Sigmoid colon (tissue), 6 donors: ENCODE measurements at regions not wholly inside any gene's neighbourhood (a gene's known extent, or its start where the extent isn't known, plus 50 kb on each side); places are given as distances from the start of the nearest gene placed in this dataset.

Experiments
- DNase-seq: peaks from one replicate; pipeline ENCODE4 v3.0.0-alpha.2; 2019
- H3K27ac ChIP-seq, 4 donors: fragments of 200-600 bp; sonication (generic); one replicate each; pipeline ENCODE4 v1.5.1; 2016 to 2019; ENCODE audit warnings: mild to moderate bottlenecking in 1 of 4
- H3K27me3 ChIP-seq, 3 donors: fragments of 200-600 bp; sonication (generic); one replicate each; pipeline ENCODE4 v1.5.1; 2019; ENCODE audit warnings: mild to moderate bottlenecking in 1 of 3
- H3K36me3 ChIP-seq, 4 donors: fragments of 200-600 bp; sonication (generic); one replicate each; pipeline ENCODE4 v1.5.1; 2016 to 2019
- H3K4me1 ChIP-seq, 4 donors: fragments of 200-600 bp; sonication (generic); one replicate each; pipeline ENCODE4 v1.5.1; 2017 to 2019
- H3K4me3 ChIP-seq, 4 donors: fragments of 200-600 bp; sonication (generic); one replicate each; pipeline ENCODE4 v1.5.1; 2017 to 2019; ENCODE audit warnings: mild to moderate bottlenecking in 2 of 4, moderate library complexity in 1 of 4
- H3K9me3 ChIP-seq, 4 donors: fragments of 200-600 bp in 3 of 4; sonication (generic) in 3 of 4; one replicate each; pipeline versions ENCODE4 v1.5.1 to v1.6.1; 2013 to 2019
- CTCF ChIP-seq, 4 experiments: fragments of 450-650 bp in 3 of 4; fragments of 200-600 bp in 1 of 4; IDR thresholded peaks; one replicate each; pipeline ENCODE4 v1.5.1; 2016 to 2019; ENCODE audit warnings: antibody characterized with exemption in 4 of 4, mild to moderate bottlenecking in 3 of 4, moderate library complexity in 2 of 4
- EP300 ChIP-seq, 4 donors: sonication (generic); formaldehyde crosslinking; IDR thresholded peaks; one replicate each; pipeline ENCODE4 v1.6.1; 2017; ENCODE audit warnings: antibody characterized with exemption in 4 of 4
- POLR2A ChIP-seq, 2 donors: fragments of 450-650 bp; IDR thresholded peaks; one replicate each; pipeline ENCODE4 v1.6.1; 2016; ENCODE audit warnings: antibody characterized with exemption in 2 of 2, mild to moderate bottlenecking in 2 of 2, moderate library complexity in 2 of 2
- POLR2AphosphoS5 ChIP-seq, 4 donors: sonication (generic); formaldehyde crosslinking; IDR thresholded peaks; one replicate each; pipeline ENCODE4 v1.6.1; 2017; ENCODE audit warnings: antibody characterized with exemption in 4 of 4
- WGBS, 2 donors: extraction: QIAGEN DNeasy Blood & Tissue Kit; methylation state at CpG; one replicate each; pipeline ENCODE4 v1.1.7; 2013; 5-methylcytosine and 5-hydroxymethylcytosine counted together
- intact Hi-C: fragments of 100-400 bp; cut with DNase I; formaldehyde crosslinking; loops from one replicate; pipeline ENCODE4 v1.15.1; 2023
- donor health status: healthy with polysubstance abuse.
- donor health status: healthy.

GRCh38 chr5:155834271-155834975 is 492.5 kb upstream of the SGCD start:
- H3K4me1 ChIP-seq: no peaks in the 10 kb centered on the region
- no peak for TF ChIP-seq EP300 (IDR thresholded peaks at IDR 0.05)
- no peak for TF ChIP-seq POLR2AphosphoS5 (IDR thresholded peaks at IDR 0.05)
- no peak for TF ChIP-seq CTCF (IDR thresholded peaks at IDR 0.05)
- TF ChIP-seq POLR2A (IDR thresholded peaks at IDR 0.05): no peak
- DNase-seq: no peak
- H3K36me3 ChIP-seq: no peaks in the 10 kb centered on the region
- H3K27me3 ChIP-seq: no peaks in the 10 kb centered on the region
- no peak overlapping the region for H3K4me3 ChIP-seq
- intact Hi-C loops: no loop called here
- WGBS, 2 donors: 83 to 85% methylated on average over 9 of the region's 9 CpGs
- H3K27ac ChIP-seq: no peak overlapping the region
- H3K9me3 ChIP-seq: no peaks in the 10 kb centered on the region

- WGBS, 2 donors: 55 to 79% methylated on average over 4 of the region's 4 CpGs
- Histone ChIP-seq H3K9me3 (no peaks in the 10 kb centered on the region), H3K36me3 (no peaks in the 10 kb centered on the region), H3K27ac (no peak overlapping the region), H3K4me3 (no peak overlapping the region), H3K4me1 (no peaks in the 10 kb centered on the region), H3K27me3 (no peaks in the 10 kb centered on the region)
- intact Hi-C loops: no loop called here
- TF ChIP-seq EP300 (IDR thresholded peaks at IDR 0.05) (no peak), CTCF (IDR thresholded peaks at IDR 0.05) (no peak)
- DNase-seq: no peak
These were observed 490.7 kb upstream of the SGCD start for GRCh38 chr5:155836089-155836803.

- Histone ChIP-seq H3K4me1 (no peaks in the 10 kb centered on the region), H3K27ac (no peak overlapping the region), H3K36me3 (no peaks in the 10 kb centered on the region), H3K4me3 (no peak overlapping the region), H3K9me3 (no peaks in the 10 kb centered on the region), H3K27me3 (no peaks in the 10 kb centered on the region)
- 78 to 79% methylated on average over 2 of the region's 2 CpGs for WGBS, 2 donors
- no peak for DNase-seq
- TF ChIP-seq CTCF (IDR thresholded peaks at IDR 0.05): no peak
- intact Hi-C loops: no loop called here
These were observed 488.6 kb upstream of the SGCD start for GRCh38 chr5:155838394-155838793.

GRCh38 chr5:155839251-155840037 is 487.5 kb upstream of the SGCD start:
- TF ChIP-seq EP300 (IDR thresholded peaks at IDR 0.05) (no peak), POLR2A (IDR thresholded peaks at IDR 0.05) (no peak), CTCF (IDR thresholded peaks at IDR 0.05) (no peak)
- WGBS, 2 donors: 78 to 80% methylated on average over 5 of the region's 5 CpGs

More at GRCh38 chr5:155839251-155840037, 487.5 kb upstream of the SGCD start:
- H3K4me1 ChIP-seq: no peaks in the 10 kb centered on the region
- H3K27me3 ChIP-seq: no peaks in the 10 kb centered on the region
- DNase-seq: no peak
- H3K4me3 ChIP-seq: no peak overlapping the region
- intact Hi-C loops: no loop called here
- no peaks in the 10 kb centered on the region for H3K36me3 ChIP-seq
- no peaks in the 10 kb centered on the region for H3K9me3 ChIP-seq
- H3K27ac ChIP-seq: no peak overlapping the region
